ENCODE measurements at regions not wholly inside any gene's neighbourhood (a gene's known extent, or its start where the extent isn't known, plus 50 kb on each side); places are given as distances from the start of the nearest gene placed in this dataset.

DNA sequence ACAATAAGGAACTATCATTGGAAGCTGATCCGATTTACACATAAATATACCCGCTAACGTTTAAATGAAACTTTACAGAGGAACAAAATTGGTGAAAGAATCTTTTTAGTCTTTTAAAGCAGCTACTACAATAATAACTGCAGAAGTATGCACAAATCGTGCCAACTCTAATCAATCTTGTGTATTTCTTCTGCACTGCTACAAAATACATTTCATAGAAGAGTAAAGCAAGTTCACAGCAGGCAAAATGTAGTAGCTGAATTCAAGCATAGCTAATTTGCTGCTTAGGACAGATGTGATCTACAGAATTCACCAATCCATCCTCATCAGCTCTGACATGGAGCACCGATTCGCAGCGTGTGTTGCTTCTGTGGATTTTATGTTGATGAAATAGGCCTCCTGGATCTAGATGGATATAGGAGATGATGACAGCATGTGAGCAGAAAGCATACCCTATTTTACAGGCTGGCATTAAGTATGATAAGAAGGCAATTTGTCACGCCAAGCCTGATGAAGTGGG is 367.3 kb upstream of the FGF13 start:
- no peak for TF ChIP-seq POLR2A (IDR thresholded peaks at IDR 0.05)
- TF ChIP-seq CTCF (IDR thresholded peaks at IDR 0.05 in 4 of 5, conservative IDR thresholded peaks at IDR 0.05 in 1 of 5) = no peak
- Histone ChIP-seq H3K27ac (no peak overlapping the region), H3K9me3 (no peaks in the 10 kb centered on the region), H3K4me3 (no peak overlapping the region), H3K4me1 (peaks cover 0 to 7% of the 10 kb centered on the region in 2 donors), H3K27me3 (no peaks in the 10 kb centered on the region), H3K36me3 (no peaks in the 10 kb centered on the region)
- intact Hi-C loops (cut with DNase I; ENCODE audit: low total_unique reads) = no loop called here
- in situ Hi-C loops (cut with MboI; ENCODE audit: low sequenced_read_pairs in 4 of 4) = no loop called here
- DNase-seq (no peak), ATAC-seq (no peak)

- Histone ChIP-seq H3K9me3 (no peaks in the 10 kb centered on the region), H3K27ac (no peak overlapping the region), H3K36me3 (no peaks in the 10 kb centered on the region), H3K27me3 (no peaks in the 10 kb centered on the region), H3K4me1 (peaks cover 0 to 7% of the 10 kb centered on the region in 2 donors), H3K4me3 (no peak overlapping the region)
- TF ChIP-seq POLR2A (IDR thresholded peaks at IDR 0.05) (no peak), CTCF (IDR thresholded peaks at IDR 0.05 in 4 of 5, conservative IDR thresholded peaks at IDR 0.05 in 1 of 5) (no peak)
- DNase-seq (no peak), ATAC-seq (no peak)
- in situ Hi-C loops (cut with MboI; ENCODE audit: low sequenced_read_pairs in 4 of 4) = no loop called here
- intact Hi-C loops (cut with DNase I; ENCODE audit: low total_unique reads) = no loop called here
These were observed 366.8 kb upstream of the FGF13 start for GRCh38 chrX:139078342-139078741.

DNA sequence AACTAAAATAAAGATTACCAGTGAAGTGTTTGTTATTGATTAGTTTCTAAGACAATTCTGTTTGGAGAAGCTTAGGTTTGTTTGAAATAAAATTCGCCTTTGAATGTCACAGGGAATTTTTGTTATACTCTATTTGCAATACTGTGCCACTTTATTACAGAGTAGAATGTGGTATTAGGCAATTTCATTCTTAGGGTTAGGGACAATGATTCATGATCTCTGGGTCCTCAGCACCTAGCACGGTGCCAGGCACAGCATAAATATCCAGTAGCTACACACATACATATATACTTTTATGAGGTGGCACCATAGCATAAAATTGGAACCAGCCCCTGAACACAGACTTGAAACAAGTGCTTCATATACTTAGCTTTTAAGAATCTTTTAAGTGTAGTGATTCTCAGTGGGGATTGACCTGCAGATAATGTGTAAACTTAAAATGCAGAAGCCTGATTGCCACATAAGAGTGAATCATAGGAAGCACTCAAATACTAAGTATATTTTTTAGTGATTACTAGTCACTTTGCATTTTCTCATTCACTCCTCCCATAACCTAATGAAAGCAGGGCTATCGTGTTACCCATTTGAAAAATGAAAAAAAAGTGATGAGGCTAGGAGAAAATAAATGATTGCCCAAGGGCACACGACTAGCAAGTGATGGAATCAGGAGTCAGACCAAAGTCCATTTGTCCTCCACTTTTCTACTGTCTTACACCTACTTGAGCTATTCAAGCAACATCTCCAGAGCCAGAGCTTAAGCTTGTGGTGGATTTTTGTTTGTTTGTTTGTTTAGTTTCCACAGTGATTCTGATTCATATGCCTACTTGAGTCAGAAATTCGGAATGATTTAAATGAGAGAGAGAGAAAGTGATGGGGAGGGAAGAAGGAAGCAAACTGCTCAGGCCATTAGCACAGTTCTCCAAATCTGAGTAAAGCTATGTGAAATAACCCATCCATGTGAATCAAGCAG is 366.0 kb upstream of the FGF13 start:
- DNase-seq (no peak), ATAC-seq (no peak)
- TF ChIP-seq CTCF (IDR thresholded peaks at IDR 0.05 in 4 of 5, conservative IDR thresholded peaks at IDR 0.05 in 1 of 5) (no peak), POLR2A (IDR thresholded peaks at IDR 0.05) (no peak)
- H3K36me3 ChIP-seq = no peaks in the 10 kb centered on the region
- H3K9me3 ChIP-seq = no peaks in the 10 kb centered on the region
- peaks cover 0 to 7% of the 10 kb centered on the region in 2 donors for H3K4me1 ChIP-seq
- intact Hi-C loops (cut with DNase I; ENCODE audit: low total_unique reads) (no loop called here), in situ Hi-C loops (cut with MboI; ENCODE audit: low sequenced_read_pairs in 4 of 4) (no loop called here)
- H3K27ac ChIP-seq = no peak overlapping the region
- H3K27me3 ChIP-seq = no peaks in the 10 kb centered on the region
- no peak overlapping the region for H3K4me3 ChIP-seq

GRCh38 chrX:139063364-139063763 is 351.8 kb upstream of the FGF13 start:
- Histone ChIP-seq H3K27ac (no peak overlapping the region), H3K4me3 (no peak overlapping the region), H3K36me3 (no peaks in the 10 kb centered on the region), H3K27me3 (no peaks in the 10 kb centered on the region), H3K9me3 (no peaks in the 10 kb centered on the region), H3K4me1 (no peaks in the 10 kb centered on the region)
- no peak for TF ChIP-seq POLR2A (IDR thresholded peaks at IDR 0.05)
- no peak for TF ChIP-seq CTCF (IDR thresholded peaks at IDR 0.05 in 4 of 5, conservative IDR thresholded peaks at IDR 0.05 in 1 of 5)
- no peak for ATAC-seq
- no peak for DNase-seq
- intact Hi-C loops (cut with DNase I; ENCODE audit: low total_unique reads) (no loop called here), in situ Hi-C loops (cut with MboI; ENCODE audit: low sequenced_read_pairs in 4 of 4) (no loop called here)
